ENCODE measurements at regions not wholly inside any gene's neighbourhood (a gene's known extent, or its start where the extent isn't known, plus 50 kb on each side); places are given as distances from the start of the nearest gene placed in this dataset.

DNA sequence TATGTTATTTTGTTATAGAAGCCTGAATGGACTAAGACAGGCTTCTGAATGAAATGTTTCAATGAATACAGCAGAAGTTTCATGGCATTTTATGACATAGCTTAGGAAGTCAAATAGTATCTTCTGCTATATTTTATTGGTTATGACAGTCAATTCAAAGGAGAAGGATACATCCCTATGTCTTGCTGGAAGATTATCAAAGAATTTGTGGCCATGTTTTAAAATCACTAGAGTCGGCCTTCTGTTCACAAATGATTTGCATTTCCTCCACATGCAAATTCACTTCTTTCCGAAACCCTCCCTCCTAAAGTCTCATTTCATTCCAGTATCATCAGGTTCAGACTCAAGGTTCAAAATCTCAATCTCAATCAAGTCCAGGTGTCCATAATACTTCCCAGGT is 679.2 kb upstream of the ADAMTS5 start:
- no peak overlapping the region for H3K4me3 ChIP-seq
- no peaks in the 10 kb centered on the region for H3K9me3 ChIP-seq
- 89 to 98% (median 96%) methylated on average over 2 of the region's 2 CpGs for WGBS, 5 donors
- H3K27ac ChIP-seq, result no peak overlapping the region
- H3K4me1 ChIP-seq, result no peaks in the 10 kb centered on the region
- no peak for DNase-seq
- intact Hi-C loops (cut with DNase I; ENCODE audit: low total_unique reads), result no loop called here
- no peaks in the 10 kb centered on the region for H3K36me3 ChIP-seq
- no peaks in the 10 kb centered on the region for H3K27me3 ChIP-seq
- TF ChIP-seq, protein P1, sequence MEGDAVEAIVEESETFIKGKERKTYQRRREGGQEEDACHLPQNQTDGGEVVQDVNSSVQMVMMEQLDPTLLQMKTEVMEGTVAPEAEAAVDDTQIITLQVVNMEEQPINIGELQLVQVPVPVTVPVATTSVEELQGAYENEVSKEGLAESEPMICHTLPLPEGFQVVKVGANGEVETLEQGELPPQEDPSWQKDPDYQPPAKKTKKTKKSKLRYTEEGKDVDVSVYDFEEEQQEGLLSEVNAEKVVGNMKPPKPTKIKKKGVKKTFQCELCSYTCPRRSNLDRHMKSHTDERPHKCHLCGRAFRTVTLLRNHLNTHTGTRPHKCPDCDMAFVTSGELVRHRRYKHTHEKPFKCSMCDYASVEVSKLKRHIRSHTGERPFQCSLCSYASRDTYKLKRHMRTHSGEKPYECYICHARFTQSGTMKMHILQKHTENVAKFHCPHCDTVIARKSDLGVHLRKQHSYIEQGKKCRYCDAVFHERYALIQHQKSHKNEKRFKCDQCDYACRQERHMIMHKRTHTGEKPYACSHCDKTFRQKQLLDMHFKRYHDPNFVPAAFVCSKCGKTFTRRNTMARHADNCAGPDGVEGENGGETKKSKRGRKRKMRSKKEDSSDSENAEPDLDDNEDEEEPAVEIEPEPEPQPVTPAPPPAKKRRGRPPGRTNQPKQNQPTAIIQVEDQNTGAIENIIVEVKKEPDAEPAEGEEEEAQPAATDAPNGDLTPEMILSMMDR (IDR thresholded peaks at IDR 0.05), result no peak
- TF ChIP-seq EP300 (IDR thresholded peaks at IDR 0.05), result no peak

DNA sequence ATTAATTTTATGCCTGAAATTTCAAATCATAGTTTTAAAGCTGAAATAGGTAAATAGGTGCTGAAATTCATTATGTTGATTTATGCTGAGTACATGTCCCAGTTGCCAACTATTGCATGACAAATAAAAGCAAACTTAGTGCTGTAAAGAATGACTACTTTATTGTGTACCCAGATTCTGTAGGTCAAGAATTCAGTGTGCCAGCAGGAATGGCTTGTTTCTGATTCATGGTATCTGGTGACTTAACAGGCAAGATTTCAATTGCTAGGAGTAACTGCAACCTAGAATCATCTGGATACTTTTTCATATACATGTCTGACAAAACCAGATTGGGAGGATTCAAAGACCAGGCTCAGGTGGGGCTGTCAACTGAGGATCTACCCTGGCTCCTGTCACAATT is 678.4 kb upstream of the ADAMTS5 start:
- TF ChIP-seq EP300 (IDR thresholded peaks at IDR 0.05) (no peak), POLR2AphosphoS5 (IDR thresholded peaks at IDR 0.05) (no peak), POLR2A (IDR thresholded peaks at IDR 0.05) (no peak)
- TF ChIP-seq, protein P1 (IDR thresholded peaks at IDR 0.05), result no peak
- intact Hi-C loops (cut with DNase I; ENCODE audit: low total_unique reads), result no loop called here
- DNase-seq, result no peak
- Histone ChIP-seq H3K4me3 (no peak overlapping the region), H3K27me3 (no peaks in the 10 kb centered on the region), H3K27ac (no peak overlapping the region), H3K4me1 (no peaks in the 10 kb centered on the region), H3K9me3 (no peaks in the 10 kb centered on the region), H3K36me3 (no peaks in the 10 kb centered on the region)

DNA sequence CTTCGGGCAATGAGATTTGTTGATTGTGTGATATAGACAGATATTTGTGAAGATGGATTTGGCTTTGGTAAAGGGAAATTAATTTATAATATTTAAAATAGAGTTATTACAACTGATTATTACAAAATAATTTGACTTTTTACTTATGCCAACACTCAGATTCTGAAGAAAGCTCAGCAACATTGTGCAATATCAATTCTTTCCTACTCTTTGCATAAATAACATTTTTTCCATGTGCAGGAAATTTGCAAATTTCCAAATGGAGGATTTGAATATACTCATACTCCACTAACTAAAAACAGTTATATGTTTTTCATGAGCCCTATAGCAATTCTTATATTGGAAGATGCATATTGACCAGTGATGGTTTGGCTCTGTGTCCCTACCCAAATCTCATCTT is 676.4 kb upstream of the ADAMTS5 start:
- intact Hi-C loops (cut with DNase I; ENCODE audit: low total_unique reads), result no loop called here
- no peak overlapping the region for H3K4me3 ChIP-seq
- no peak overlapping the region for H3K27ac ChIP-seq
- no peaks in the 10 kb centered on the region for H3K4me1 ChIP-seq
- H3K9me3 ChIP-seq, result no peaks in the 10 kb centered on the region
- DNase-seq, result no peak
- no peaks in the 10 kb centered on the region for H3K36me3 ChIP-seq
- H3K27me3 ChIP-seq, result no peaks in the 10 kb centered on the region
- TF ChIP-seq POLR2A (IDR thresholded peaks at IDR 0.05) (no peak), POLR2AphosphoS5 (IDR thresholded peaks at IDR 0.05) (no peak), EP300 (IDR thresholded peaks at IDR 0.05) (no peak)
- TF ChIP-seq, protein P1 (IDR thresholded peaks at IDR 0.05), result no peak
- 92 to 98% (median 92%) methylated on average over 1 of the region's 1 CpG for WGBS, 5 donors

DNA sequence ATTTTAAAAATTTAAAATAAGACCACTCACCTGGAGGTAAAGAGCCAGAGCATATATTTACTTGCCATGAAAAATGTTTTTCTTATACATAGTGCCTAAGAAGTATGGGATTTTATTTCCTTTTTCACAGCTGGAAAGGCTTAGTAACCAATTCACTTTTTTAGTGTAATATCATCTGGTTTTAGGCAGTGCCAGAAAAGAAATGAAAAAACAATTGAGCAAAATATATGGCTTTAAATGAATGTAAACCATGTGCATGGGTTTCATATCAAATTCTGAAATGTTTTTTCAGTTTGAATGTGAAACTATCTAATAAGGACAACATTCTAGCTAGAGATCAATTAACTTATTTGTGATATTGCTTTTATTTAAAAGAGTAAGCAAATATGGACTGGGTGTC is 672.4 kb upstream of the ADAMTS5 start:
- Histone ChIP-seq H3K4me3 (no peak overlapping the region), H3K27me3 (no peaks in the 10 kb centered on the region), H3K4me1 (no peaks in the 10 kb centered on the region), H3K36me3 (no peaks in the 10 kb centered on the region), H3K9me3 (no peaks in the 10 kb centered on the region), H3K27ac (no peak overlapping the region)
- TF ChIP-seq, protein P1 (IDR thresholded peaks at IDR 0.05), result no peak
- no peak for TF ChIP-seq EP300 (IDR thresholded peaks at IDR 0.05)
- TF ChIP-seq POLR2A (IDR thresholded peaks at IDR 0.05), result no peak
- no peak for TF ChIP-seq POLR2AphosphoS5 (IDR thresholded peaks at IDR 0.05)
- intact Hi-C loops (cut with DNase I; ENCODE audit: low total_unique reads), result no loop called here
- no peak for DNase-seq

DNA sequence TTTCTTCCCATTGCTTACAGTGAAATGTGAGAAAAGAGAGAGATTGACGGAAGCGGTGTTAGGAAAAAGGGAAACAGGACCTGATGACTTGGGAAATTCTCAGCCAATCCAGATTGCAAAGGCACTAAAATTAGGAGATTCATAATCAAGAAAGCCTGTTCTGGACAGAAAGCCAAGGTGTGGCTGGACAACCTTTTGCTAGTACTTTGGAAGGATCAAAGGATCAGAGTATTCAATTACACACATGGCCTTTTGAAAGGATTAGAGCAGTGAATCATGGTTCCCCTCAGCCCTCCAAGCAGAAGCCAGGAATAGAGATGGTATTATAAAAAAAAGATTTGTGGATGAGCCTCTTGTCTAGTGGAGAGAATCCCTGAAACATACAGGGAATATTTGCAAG is 669.8 kb upstream of the ADAMTS5 start:
- no peak overlapping the region for H3K4me3 ChIP-seq
- H3K36me3 ChIP-seq, result no peaks in the 10 kb centered on the region
- H3K27ac ChIP-seq, result no peak overlapping the region
- H3K4me1 ChIP-seq, result no peaks in the 10 kb centered on the region
- DNase-seq, result no peak
- WGBS, 5 donors, result 44 to 72% (median 46%) methylated on average over 2 of the region's 2 CpGs
- no peaks in the 10 kb centered on the region for H3K27me3 ChIP-seq
- intact Hi-C loops (cut with DNase I; ENCODE audit: low total_unique reads), result no loop called here
- H3K9me3 ChIP-seq, result no peaks in the 10 kb centered on the region
- TF ChIP-seq POLR2A (IDR thresholded peaks at IDR 0.05), result no peak
- no peak for TF ChIP-seq EP300 (IDR thresholded peaks at IDR 0.05)
- TF ChIP-seq, protein P1 (IDR thresholded peaks at IDR 0.05), result no peak
- no peak for TF ChIP-seq POLR2AphosphoS5 (IDR thresholded peaks at IDR 0.05)
